ENCODE measurements at regions not wholly inside any gene's neighbourhood (a gene's known extent, or its start where the extent isn't known, plus 50 kb on each side); places are given as distances from the start of the nearest gene placed in this dataset.
A peak's percentile ranks its signal among the peaks of the same experiment; 100 is the strongest.

GRCh38 chr7:149620961-149621360 is 123.4 kb upstream of the ZNF746 start:
- no peak overlapping the region for H3K27ac ChIP-seq (ENCODE audit: low read length in 2 of 2)
- no peak overlapping the region for H3K4me2 ChIP-seq (replicated peaks; ENCODE audit: low read depth, low read length, poor library complexity, severe bottlenecking)
- POLR2A ChIA-PET = no interaction called here
- H2AFZ ChIP-seq (ENCODE audit: insufficient read depth, low read depth, low read length, poor library complexity, severe bottlenecking) = no peak overlapping the region
- intact Hi-C loops (cut with micrococcal nuclease) = loop anchor here (5.0 kb wide), 1 partner anchor 474 kb away; the partner anchor contains the start of gene ZNF398
- peaks cover 3 to 50% of the 10 kb centered on the region in 2 experiments for H3K36me3 ChIP-seq (replicated peaks in 1 of 2; ENCODE audit: control extremely low read depth in 1 of 2, control insufficient read depth in 1 of 2, extremely low read depth in 1 of 2, insufficient read depth in 2 of 2, low read length in 1 of 2)
- Mint-ChIP-seq H3K27ac (peak overlapping the region; percentile 83), H3K27me3 (no peaks in the 10 kb centered on the region), H3K4me1 (peaks cover 44% of the 10 kb centered on the region), H3K9me3 (ENCODE audit: insufficient read depth) (no peaks in the 10 kb centered on the region), H3K4me3 (peak overlapping the region; percentile 20)
- H3K9me3 ChIP-seq (ENCODE audit: control extremely low read depth in 1 of 3, control insufficient read depth in 2 of 3, insufficient read depth in 1 of 3, low read length in 2 of 3) = no peaks in the 10 kb centered on the region
- peak; percentile 18 for ATAC-seq (ENCODE audit: low read depth)
- peak; percentile 45 for DNase-seq
- TF ChIP-seq CTCF (IDR thresholded peaks at IDR 0.05) (no peak), EZH2 (IDR thresholded peaks at IDR 0.05; ENCODE audit: borderline replicate concordance, insufficient read depth, low read depth, low read length, poor library complexity, severe bottlenecking) (no peak)
- H3K9ac ChIP-seq (ENCODE audit: low read length) = no peak overlapping the region
- H3K4me1 ChIP-seq (ENCODE audit: control insufficient read depth in 2 of 2, insufficient read depth in 2 of 2, low read length in 2 of 2) = peaks cover 25 to 33% of the 10 kb centered on the region in 2 donors
- peaks cover 56% of the 10 kb centered on the region for H4K20me1 ChIP-seq (ENCODE audit: control insufficient read depth, insufficient read depth, low read length, poor library complexity, severe bottlenecking)
- no peaks in the 10 kb centered on the region for H3K27me3 ChIP-seq (replicated peaks in 1 of 4; ENCODE audit: control extremely low read depth in 1 of 4, control insufficient read depth in 3 of 4, insufficient read depth in 4 of 4, low read length in 3 of 4)
- H3K79me2 ChIP-seq (ENCODE audit: control insufficient read depth, insufficient read depth, low read length) = peaks cover 57% of the 10 kb centered on the region
- no peak overlapping the region for H3K4me3 ChIP-seq (ENCODE audit: control extremely low read depth in 1 of 5, extremely low read depth in 1 of 5, insufficient read depth in 1 of 5, low read depth in 2 of 5, low read length in 4 of 5)
- CTCF ChIA-PET = no interaction called here
- 72% methylated on average over 7 of the region's 14 CpGs for WGBS (ENCODE audit: insufficient coverage)

GRCh38 chr7:149616898-149617297 is 119.3 kb upstream of the ZNF746 start:
- WGBS (ENCODE audit: insufficient coverage) = 77% methylated on average over 8 of the region's 8 CpGs
- CTCF ChIA-PET = no interaction called here
- Histone ChIP-seq H3K9ac (ENCODE audit: low read length) (no peak overlapping the region), H3K27ac (ENCODE audit: low read length in 2 of 2) (no peak overlapping the region), H3K4me1 (ENCODE audit: control insufficient read depth in 2 of 2, insufficient read depth in 2 of 2, low read length in 2 of 2) (peaks cover 2 to 8% of the 10 kb centered on the region in 2 donors), H3K79me2 (ENCODE audit: control insufficient read depth, insufficient read depth, low read length) (peaks cover 37% of the 10 kb centered on the region), H3K27me3 (replicated peaks in 1 of 4; ENCODE audit: control extremely low read depth in 1 of 4, control insufficient read depth in 3 of 4, insufficient read depth in 4 of 4, low read length in 3 of 4) (no peaks in the 10 kb centered on the region), H4K20me1 (ENCODE audit: control insufficient read depth, insufficient read depth, low read length, poor library complexity, severe bottlenecking) (peaks cover 56% of the 10 kb centered on the region), H3K9me3 (ENCODE audit: control extremely low read depth in 1 of 3, control insufficient read depth in 2 of 3, insufficient read depth in 1 of 3, low read length in 2 of 3) (no peaks in the 10 kb centered on the region), H3K4me2 (replicated peaks; ENCODE audit: low read depth, low read length, poor library complexity, severe bottlenecking) (no peak overlapping the region), H3K4me3 (ENCODE audit: control extremely low read depth in 1 of 5, extremely low read depth in 1 of 5, insufficient read depth in 1 of 5, low read depth in 2 of 5, low read length in 4 of 5) (no peak overlapping the region), H3K36me3 (replicated peaks in 1 of 2; ENCODE audit: control extremely low read depth in 1 of 2, control insufficient read depth in 1 of 2, extremely low read depth in 1 of 2, insufficient read depth in 2 of 2, low read length in 1 of 2) (peaks cover 3 to 76% of the 10 kb centered on the region in 2 experiments), H2AFZ (ENCODE audit: insufficient read depth, low read depth, low read length, poor library complexity, severe bottlenecking) (no peak overlapping the region)
- no peaks in the 10 kb centered on the region for H3K9me3 Mint-ChIP-seq (ENCODE audit: insufficient read depth)
- no peak overlapping the region for H3K4me3 Mint-ChIP-seq
- TF ChIP-seq CTCF (IDR thresholded peaks at IDR 0.05) = no peak
- TF ChIP-seq EZH2 (IDR thresholded peaks at IDR 0.05; ENCODE audit: borderline replicate concordance, insufficient read depth, low read depth, low read length, poor library complexity, severe bottlenecking) = no peak
- intact Hi-C loops (cut with micrococcal nuclease) = no loop called here
- no peaks in the 10 kb centered on the region for H3K27me3 Mint-ChIP-seq
- ATAC-seq (ENCODE audit: low read depth) (no peak), DNase-seq (no peak)
- peaks cover 19% of the 10 kb centered on the region for H3K4me1 Mint-ChIP-seq
- POLR2A ChIA-PET = no interaction called here
- no peak overlapping the region for H3K27ac Mint-ChIP-seq
